Choroid plexus epithelial cell (primary cell): ENCODE measurements at regions not wholly inside any gene's neighbourhood (a gene's known extent, or its start where the extent isn't known, plus 50 kb on each side); places are given as distances from the start of the nearest gene placed in this dataset.

Experiments
- DNase-seq: peaks from one replicate; pipeline ENCODE4 v3.0.0-alpha.2; 2010; ENCODE audit warnings: low read depth
- H3K4me3 ChIP-seq: 2 replicates; pipeline ENCODE4 v1.5.1; 2011; ENCODE audit warnings: low read depth, mild to moderate bottlenecking, control low read depth, low read length, moderate library complexity
- TF ChIP-seq, protein P1 (sequence below): conservative IDR thresholded peaks from 2 replicates; pipeline ENCODE4 v1.5.1; 2011; ENCODE audit warnings: low read depth, mild to moderate bottlenecking, control low read depth, inconsistent platforms, low read length, moderate library complexity

DNA sequence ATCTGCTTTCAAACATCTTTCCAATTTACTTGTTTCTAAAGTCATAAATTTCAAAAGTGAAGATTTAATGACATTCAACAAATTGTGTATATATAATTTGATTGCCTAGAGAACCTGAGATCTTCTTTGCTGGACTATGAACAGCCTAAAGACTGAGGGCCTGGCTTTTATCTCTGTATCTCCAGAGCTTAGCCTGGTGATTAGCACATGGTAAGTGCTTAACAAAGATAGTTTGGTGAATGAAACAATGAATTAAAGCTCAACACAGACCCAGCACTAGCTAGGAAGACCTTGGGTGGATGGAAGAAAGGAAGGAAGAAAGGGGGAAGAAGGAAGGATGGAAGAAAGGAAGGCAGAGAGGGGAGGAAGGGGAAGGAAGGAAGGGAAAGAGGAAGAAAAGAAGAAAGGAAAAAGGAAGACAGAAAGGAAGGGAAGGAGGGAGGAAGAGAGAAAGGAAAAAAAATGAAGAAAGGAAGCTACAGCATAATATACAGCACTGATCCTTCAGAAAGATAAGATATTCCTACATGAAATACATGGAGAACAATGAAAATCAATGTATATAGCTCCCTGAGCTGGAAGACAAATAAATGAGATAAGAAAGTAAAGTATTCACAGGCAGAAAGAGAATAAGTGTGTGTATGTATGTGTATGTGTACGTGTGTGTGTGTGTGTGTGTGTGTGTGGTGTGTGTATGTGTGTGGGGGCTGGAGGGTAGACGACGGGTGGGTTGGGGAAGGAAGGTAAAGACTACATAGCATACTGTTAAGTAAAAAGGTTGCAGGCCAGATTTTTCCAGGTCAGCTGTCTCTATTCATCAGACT lies 318.2 kb downstream of the TNS1 start:
- DNase-seq: no peak
- H3K4me3 ChIP-seq: no peak overlapping the region
- TF ChIP-seq, protein P1, sequence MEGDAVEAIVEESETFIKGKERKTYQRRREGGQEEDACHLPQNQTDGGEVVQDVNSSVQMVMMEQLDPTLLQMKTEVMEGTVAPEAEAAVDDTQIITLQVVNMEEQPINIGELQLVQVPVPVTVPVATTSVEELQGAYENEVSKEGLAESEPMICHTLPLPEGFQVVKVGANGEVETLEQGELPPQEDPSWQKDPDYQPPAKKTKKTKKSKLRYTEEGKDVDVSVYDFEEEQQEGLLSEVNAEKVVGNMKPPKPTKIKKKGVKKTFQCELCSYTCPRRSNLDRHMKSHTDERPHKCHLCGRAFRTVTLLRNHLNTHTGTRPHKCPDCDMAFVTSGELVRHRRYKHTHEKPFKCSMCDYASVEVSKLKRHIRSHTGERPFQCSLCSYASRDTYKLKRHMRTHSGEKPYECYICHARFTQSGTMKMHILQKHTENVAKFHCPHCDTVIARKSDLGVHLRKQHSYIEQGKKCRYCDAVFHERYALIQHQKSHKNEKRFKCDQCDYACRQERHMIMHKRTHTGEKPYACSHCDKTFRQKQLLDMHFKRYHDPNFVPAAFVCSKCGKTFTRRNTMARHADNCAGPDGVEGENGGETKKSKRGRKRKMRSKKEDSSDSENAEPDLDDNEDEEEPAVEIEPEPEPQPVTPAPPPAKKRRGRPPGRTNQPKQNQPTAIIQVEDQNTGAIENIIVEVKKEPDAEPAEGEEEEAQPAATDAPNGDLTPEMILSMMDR: no peak

GRCh38 chr2:217683106-217683870 lies 319.5 kb downstream of the TNS1 start:
- H3K4me3 ChIP-seq: no peak overlapping the region
- TF ChIP-seq, protein P1: no peak
- DNase-seq: no peak

DNA sequence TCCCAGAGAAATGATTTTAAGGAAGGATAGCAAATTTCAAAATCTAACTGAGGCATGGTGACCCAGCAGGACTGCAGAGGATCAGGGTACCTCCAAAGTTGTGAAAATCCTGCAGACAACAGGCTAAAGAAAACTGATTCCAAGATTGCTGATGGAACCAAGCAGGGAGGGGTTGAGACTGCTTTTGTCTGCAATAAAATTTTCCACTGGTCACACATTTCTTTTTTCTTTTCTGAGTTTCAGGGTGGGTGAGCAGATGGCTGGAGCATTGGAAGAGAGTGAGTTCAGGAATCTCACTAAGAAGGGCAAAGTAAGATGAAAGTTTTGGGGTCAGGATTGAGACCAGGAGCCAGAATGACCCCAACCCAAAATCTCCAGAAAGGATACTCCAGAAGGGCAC lies 321.0 kb downstream of the TNS1 start:
- TF ChIP-seq, protein P1: no peak
- no peak for DNase-seq
- H3K4me3 ChIP-seq: no peak overlapping the region

GRCh38 chr2:217680381-217680780 lies 322.4 kb downstream of the TNS1 start:
- no peak for DNase-seq
- TF ChIP-seq, protein P1: no peak
- no peak overlapping the region for H3K4me3 ChIP-seq

DNA sequence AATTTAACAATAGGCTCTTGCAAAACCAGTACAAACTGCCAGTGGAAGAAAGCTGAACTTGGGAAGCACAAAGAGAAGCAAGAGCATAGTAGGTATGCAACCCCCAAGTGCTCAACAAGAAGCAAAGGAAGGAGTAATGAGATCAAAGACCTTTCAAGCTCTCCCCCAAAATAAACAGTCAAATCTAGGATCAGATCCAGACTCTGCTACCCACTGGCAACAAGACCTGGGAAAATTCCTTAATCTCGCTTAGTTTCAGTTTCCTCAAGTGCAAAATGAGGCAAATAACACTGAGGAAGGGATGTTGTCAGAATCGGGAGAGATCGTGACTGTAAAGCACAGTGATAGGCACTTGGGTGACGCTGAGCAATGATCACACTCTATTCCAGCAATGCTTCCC lies 329.2 kb downstream of the TNS1 start:
- H3K4me3 ChIP-seq: no peak overlapping the region
- no peak for DNase-seq
- TF ChIP-seq, protein P1: no peak

DNA sequence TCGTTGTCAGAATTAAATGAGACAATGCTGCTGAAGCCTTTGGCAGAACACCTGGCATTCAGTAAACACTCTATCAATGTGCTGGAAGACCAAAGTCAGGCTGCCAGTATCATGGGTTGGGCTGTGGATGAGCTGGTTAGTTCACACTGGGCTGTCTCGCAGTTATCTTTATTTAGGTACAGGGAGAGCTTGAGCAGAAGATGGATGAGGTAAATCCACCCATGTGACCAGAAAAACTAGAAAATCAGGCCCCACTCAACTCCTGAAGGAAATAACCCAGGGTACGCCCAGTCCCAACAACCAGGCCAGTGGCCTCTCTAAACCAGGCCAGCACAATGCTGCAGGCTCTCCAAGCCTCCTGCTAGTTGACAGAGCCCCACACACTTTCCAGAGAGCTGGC lies 330.3 kb downstream of the TNS1 start:
- no peak overlapping the region for H3K4me3 ChIP-seq
- TF ChIP-seq, protein P1: no peak
- DNase-seq: no peak
